ENCODE measurements at regions not wholly inside any gene's neighbourhood (a gene's known extent, or its start where the extent isn't known, plus 50 kb on each side); places are given as distances from the start of the nearest gene placed in this dataset.

DNA sequence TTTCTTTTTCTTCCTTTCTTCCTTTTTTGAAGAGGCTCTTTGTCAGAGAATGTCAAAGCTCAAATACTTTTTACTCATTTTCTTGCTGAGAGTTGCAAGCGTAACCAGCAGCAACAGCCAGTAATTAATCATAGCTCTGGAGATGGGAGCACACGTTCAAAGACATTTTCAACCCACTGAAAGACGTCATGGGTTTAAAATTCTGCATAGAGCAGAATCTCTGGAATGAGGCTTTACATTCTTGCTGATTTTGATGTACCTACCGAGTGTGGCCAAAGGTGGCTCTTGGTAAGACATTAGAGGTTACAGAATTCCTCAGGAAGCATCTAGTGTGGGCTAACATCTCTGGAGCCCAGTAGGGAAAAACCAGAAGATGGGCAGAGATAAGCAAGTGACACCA, 292.5 kb downstream of the MTX2 start:
- no peak for DNase-seq (ENCODE audit: extremely low read depth, low read depth)

GRCh38 chr2:176562359-176563078, 293.3 kb downstream of the MTX2 start:
- no peak for DNase-seq (ENCODE audit: extremely low read depth, low read depth)
- TF ChIP-seq, protein P1, sequence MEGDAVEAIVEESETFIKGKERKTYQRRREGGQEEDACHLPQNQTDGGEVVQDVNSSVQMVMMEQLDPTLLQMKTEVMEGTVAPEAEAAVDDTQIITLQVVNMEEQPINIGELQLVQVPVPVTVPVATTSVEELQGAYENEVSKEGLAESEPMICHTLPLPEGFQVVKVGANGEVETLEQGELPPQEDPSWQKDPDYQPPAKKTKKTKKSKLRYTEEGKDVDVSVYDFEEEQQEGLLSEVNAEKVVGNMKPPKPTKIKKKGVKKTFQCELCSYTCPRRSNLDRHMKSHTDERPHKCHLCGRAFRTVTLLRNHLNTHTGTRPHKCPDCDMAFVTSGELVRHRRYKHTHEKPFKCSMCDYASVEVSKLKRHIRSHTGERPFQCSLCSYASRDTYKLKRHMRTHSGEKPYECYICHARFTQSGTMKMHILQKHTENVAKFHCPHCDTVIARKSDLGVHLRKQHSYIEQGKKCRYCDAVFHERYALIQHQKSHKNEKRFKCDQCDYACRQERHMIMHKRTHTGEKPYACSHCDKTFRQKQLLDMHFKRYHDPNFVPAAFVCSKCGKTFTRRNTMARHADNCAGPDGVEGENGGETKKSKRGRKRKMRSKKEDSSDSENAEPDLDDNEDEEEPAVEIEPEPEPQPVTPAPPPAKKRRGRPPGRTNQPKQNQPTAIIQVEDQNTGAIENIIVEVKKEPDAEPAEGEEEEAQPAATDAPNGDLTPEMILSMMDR (IDR thresholded peaks at IDR 0.05; ENCODE audit: low read depth, low read length), result no peak

More for the DNA sequence above, 292.5 kb downstream of the MTX2 start:
- TF ChIP-seq, protein P1 (IDR thresholded peaks at IDR 0.05; ENCODE audit: low read depth, low read length), result no peak

GRCh38 chr2:176565641-176566323, 296.5 kb downstream of the MTX2 start:
- DNase-seq (ENCODE audit: extremely low read depth, low read depth), result no peak
- TF ChIP-seq, protein P1 (IDR thresholded peaks at IDR 0.05; ENCODE audit: low read depth, low read length), result no peak

GRCh38 chr2:176566496-176566895, 297.3 kb downstream of the MTX2 start:
- DNase-seq (ENCODE audit: extremely low read depth, low read depth), result no peak
- TF ChIP-seq, protein P1 (IDR thresholded peaks at IDR 0.05; ENCODE audit: low read depth, low read length), result no peak

DNA sequence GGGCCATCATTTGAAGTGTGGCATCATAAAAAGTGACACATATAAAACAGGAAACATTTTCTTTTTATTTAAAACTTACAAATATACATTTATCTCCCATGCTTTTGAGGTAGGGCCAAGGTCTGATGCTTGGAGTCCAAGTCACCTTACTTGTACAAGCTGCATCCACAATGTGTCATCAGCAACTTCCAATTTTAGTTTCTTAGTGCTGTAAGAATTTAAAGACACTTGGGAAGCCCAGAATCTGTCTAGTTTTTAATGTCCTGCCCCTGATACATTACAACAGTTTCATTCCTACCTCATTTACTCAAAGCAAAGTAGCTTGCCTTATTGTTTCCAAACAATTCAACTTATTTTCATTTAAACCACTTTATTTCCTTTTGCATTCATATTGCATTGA, 297.7 kb downstream of the MTX2 start:
- no peak for DNase-seq (ENCODE audit: extremely low read depth, low read depth)

DNA sequence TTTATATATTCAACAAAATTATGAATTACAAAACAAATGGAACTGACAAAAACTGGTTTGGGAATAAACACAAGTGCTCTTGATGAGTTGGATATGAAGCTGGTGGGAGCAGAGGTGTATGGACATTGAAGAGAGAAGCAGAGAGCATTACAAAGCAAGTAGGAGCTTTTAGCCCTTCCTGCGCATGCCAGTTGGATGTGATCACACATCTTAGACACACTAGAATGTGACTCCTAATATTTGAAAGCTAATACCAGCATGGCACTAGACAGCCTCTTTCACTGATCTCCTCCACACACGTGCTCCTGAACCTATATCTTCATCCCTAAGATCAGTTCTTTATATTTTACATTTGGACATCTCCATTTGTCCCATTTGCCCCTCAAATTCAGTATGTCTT, 298.1 kb downstream of the MTX2 start:
- TF ChIP-seq, protein P1 (IDR thresholded peaks at IDR 0.05; ENCODE audit: low read depth, low read length), result no peak
- no peak for DNase-seq (ENCODE audit: extremely low read depth, low read depth)

More for the DNA sequence above, 297.7 kb downstream of the MTX2 start:
- TF ChIP-seq, protein P1 (IDR thresholded peaks at IDR 0.05; ENCODE audit: low read depth, low read length), result no peak

DNA sequence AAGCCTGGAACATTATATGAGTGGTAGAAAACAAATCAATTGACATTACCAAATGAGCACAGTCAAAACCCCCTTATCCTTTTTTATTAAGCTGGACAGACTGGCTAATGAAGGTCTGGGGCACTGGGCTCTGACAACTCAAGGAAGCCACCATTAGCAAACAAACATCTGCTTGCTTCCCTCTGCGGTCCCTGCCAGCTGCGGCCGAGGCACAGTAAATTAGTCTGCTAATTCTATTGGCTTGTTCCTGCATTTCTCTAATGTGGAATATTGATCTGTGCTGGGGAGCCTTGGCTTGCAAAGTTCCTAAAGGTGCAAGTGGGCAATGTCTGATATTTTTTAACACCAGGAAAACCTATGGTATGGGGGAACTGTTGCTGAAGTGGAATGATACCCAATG, 300.3 kb downstream of the MTX2 start:
- DNase-seq (ENCODE audit: extremely low read depth, low read depth), result no peak
- TF ChIP-seq, protein P1 (IDR thresholded peaks at IDR 0.05; ENCODE audit: low read depth, low read length), result no peak
